NCI-H2227 (cell line): ENCODE measurements at regions not wholly inside any gene's neighbourhood (a gene's known extent, or its start where the extent isn't known, plus 50 kb on each side); places are given as distances from the start of the nearest gene placed in this dataset.

Experiments
- DNase-seq: peaks from one replicate; lab custom pipeline; 2025; ENCODE audit not compliant: unreplicated experiment; lab: John Stamatoyannopoulos, UW

- DNase-seq: no peak
These were observed 88.1 kb upstream of the IGLL5 start for GRCh38 chr22:22799561-22799960.

GRCh38 chr22:22800716-22801115 is 86.9 kb upstream of the IGLL5 start:
- DNase-seq: no peak

GRCh38 chr22:22802339-22802970 is 85.2 kb upstream of the IGLL5 start:
- no peak for DNase-seq

GRCh38 chr22:22803285-22803853 is 84.2 kb upstream of the IGLL5 start:
- no peak for DNase-seq

GRCh38 chr22:22810018-22810427 is 77.6 kb upstream of the IGLL5 start:
- no peak for DNase-seq

- no peak for DNase-seq
These were observed 77.1 kb upstream of the IGLL5 start for GRCh38 chr22:22810471-22810870.

- DNase-seq: no peak
These were observed 76.3 kb upstream of the IGLL5 start for GRCh38 chr22:22811016-22812009.

GRCh38 chr22:22812031-22812905 is 75.3 kb upstream of the IGLL5 start:
- DNase-seq: no peak

GRCh38 chr22:22813126-22814075 is 74.2 kb upstream of the IGLL5 start:
- no peak for DNase-seq

GRCh38 chr22:22814666-22815396 is 72.8 kb upstream of the IGLL5 start:
- no peak for DNase-seq

GRCh38 chr22:22815397-22816170 is 72.0 kb upstream of the IGLL5 start:
- DNase-seq: no peak

GRCh38 chr22:22816171-22816514 is 71.5 kb upstream of the IGLL5 start:
- no peak for DNase-seq

GRCh38 chr22:22816766-22817410 is 70.7 kb upstream of the IGLL5 start:
- DNase-seq: no peak

GRCh38 chr22:22817468-22818201 is 70.0 kb upstream of the IGLL5 start:
- no peak for DNase-seq

GRCh38 chr22:22818202-22818538 is 69.4 kb upstream of the IGLL5 start:
- no peak for DNase-seq

GRCh38 chr22:22818861-22819855 is 68.5 kb upstream of the IGLL5 start:
- no peak for DNase-seq
